WTC11 (cell line): ENCODE measurements at regions not wholly inside any gene's neighbourhood (a gene's known extent, or its start where the extent isn't known, plus 50 kb on each side); places are given as distances from the start of the nearest gene placed in this dataset.

Experiments used
- E2F5 ChIP-seq: sonication (generic); formaldehyde crosslinking; IDR thresholded peaks from 2 replicates; pipeline ENCODE4 v1.8.1; 2022; ENCODE audit warnings: mild to moderate bottlenecking, moderate library complexity, missing genetic modification reagents
- ESRRA ChIP-seq: sonication (generic); formaldehyde crosslinking; IDR thresholded peaks from 2 replicates; pipeline ENCODE4 v1.8.1; 2022; ENCODE audit warnings: mild to moderate bottlenecking, missing genetic modification reagents, borderline replicate concordance
- GTF2I ChIP-seq: fragments of 250-450 bp; sonication (Bioruptor Pico); conservative IDR thresholded peaks from 2 replicates; pipeline ENCODE4 v1.4.0; 2021; ENCODE audit warnings: mild to moderate bottlenecking
- MAX ChIP-seq: sonication (generic); formaldehyde crosslinking; IDR thresholded peaks from 2 replicates; pipeline ENCODE4 v1.8.0; 2022; ENCODE audit warnings: mild to moderate bottlenecking, missing genetic modification reagents
- TP53 ChIP-seq: sonication (generic); formaldehyde crosslinking; IDR thresholded peaks from 2 replicates; pipeline ENCODE4 v1.8.1; 2023; ENCODE audit warnings: mild to moderate bottlenecking, missing genetic modification reagents
- ZNF263 ChIP-seq: sonication (generic); formaldehyde crosslinking; IDR thresholded peaks from 2 replicates; pipeline ENCODE4 v1.8.1; 2022; ENCODE audit warnings: low read depth, mild to moderate bottlenecking, moderate library complexity, missing genetic modification reagents
- TF ChIP-seq, protein P1 (sequence below): fragments of 200-600 bp; IDR thresholded peaks from 2 replicates; pipeline ENCODE4 v1.8.0; 2022; ENCODE audit warnings: antibody characterized with exemption
- TF ChIP-seq, protein P2 (sequence below): sonication (generic); formaldehyde crosslinking; IDR thresholded peaks from 2 replicates; pipeline ENCODE4 v1.8.1; 2023; ENCODE audit warnings: mild to moderate bottlenecking, missing genetic modification reagents
- TF ChIP-seq, protein P3 (sequence below): sonication (generic); formaldehyde crosslinking; IDR thresholded peaks from 2 replicates; pipeline ENCODE4 v1.8.0; 2022; ENCODE audit warnings: mild to moderate bottlenecking, missing genetic modification reagents
- TF ChIP-seq, protein P4 (sequence below): fragments of 250-450 bp; sonication (Bioruptor Pico); IDR thresholded peaks from 2 replicates; pipeline ENCODE4 v2.1.2; 2022; ENCODE audit warnings: mild to moderate bottlenecking, moderate library complexity

DNA sequence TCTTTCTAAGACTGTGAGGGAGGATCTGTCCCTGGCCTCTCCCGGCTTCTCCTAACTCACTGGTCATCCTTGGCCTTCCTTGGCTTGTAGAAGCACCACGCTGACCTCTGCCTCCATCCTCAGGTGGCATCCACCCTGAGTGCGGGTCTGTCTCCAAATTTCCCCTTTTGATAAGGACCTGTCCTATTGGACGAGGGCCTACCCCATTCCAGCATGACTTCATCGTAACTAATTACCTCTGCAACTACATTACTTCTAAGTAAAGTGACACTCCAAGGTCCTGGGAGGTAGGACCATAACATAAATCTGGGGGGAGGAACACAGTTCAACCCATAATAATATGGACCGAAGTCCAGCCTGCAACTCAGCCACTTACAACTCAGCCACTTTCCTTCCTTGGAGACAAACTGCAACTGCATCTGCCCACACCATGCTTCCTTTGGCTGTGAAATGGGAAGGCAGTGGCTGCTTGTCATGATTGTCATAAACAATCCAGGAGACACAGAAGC is 229.6 kb upstream of the DIO3 start:
- TF ChIP-seq, protein P1, sequence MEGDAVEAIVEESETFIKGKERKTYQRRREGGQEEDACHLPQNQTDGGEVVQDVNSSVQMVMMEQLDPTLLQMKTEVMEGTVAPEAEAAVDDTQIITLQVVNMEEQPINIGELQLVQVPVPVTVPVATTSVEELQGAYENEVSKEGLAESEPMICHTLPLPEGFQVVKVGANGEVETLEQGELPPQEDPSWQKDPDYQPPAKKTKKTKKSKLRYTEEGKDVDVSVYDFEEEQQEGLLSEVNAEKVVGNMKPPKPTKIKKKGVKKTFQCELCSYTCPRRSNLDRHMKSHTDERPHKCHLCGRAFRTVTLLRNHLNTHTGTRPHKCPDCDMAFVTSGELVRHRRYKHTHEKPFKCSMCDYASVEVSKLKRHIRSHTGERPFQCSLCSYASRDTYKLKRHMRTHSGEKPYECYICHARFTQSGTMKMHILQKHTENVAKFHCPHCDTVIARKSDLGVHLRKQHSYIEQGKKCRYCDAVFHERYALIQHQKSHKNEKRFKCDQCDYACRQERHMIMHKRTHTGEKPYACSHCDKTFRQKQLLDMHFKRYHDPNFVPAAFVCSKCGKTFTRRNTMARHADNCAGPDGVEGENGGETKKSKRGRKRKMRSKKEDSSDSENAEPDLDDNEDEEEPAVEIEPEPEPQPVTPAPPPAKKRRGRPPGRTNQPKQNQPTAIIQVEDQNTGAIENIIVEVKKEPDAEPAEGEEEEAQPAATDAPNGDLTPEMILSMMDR = no peak
- TF ChIP-seq, protein P2, sequence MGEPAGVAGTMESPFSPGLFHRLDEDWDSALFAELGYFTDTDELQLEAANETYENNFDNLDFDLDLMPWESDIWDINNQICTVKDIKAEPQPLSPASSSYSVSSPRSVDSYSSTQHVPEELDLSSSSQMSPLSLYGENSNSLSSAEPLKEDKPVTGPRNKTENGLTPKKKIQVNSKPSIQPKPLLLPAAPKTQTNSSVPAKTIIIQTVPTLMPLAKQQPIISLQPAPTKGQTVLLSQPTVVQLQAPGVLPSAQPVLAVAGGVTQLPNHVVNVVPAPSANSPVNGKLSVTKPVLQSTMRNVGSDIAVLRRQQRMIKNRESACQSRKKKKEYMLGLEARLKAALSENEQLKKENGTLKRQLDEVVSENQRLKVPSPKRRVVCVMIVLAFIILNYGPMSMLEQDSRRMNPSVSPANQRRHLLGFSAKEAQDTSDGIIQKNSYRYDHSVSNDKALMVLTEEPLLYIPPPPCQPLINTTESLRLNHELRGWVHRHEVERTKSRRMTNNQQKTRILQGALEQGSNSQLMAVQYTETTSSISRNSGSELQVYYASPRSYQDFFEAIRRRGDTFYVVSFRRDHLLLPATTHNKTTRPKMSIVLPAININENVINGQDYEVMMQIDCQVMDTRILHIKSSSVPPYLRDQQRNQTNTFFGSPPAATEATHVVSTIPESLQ (CRISPR knock-in tag) = no peak
- TF ChIP-seq GTF2I (no peak), ZNF263 (no peak), TP53 (CRISPR knock-in tag) (no peak), ESRRA (CRISPR knock-in tag) (no peak), E2F5 (CRISPR knock-in tag) (no peak), MAX (no peak)
- TF ChIP-seq, protein P3, sequence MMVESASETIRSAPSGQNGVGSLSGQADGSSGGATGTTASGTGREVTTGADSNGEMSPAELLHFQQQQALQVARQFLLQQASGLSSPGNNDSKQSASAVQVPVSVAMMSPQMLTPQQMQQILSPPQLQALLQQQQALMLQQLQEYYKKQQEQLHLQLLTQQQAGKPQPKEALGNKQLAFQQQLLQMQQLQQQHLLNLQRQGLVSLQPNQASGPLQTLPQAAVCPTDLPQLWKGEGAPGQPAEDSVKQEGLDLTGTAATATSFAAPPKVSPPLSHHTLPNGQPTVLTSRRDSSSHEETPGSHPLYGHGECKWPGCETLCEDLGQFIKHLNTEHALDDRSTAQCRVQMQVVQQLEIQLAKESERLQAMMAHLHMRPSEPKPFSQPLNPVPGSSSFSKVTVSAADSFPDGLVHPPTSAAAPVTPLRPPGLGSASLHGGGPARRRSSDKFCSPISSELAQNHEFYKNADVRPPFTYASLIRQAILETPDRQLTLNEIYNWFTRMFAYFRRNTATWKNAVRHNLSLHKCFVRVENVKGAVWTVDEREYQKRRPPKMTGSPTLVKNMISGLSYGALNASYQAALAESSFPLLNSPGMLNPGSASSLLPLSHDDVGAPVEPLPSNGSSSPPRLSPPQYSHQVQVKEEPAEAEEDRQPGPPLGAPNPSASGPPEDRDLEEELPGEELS (CRISPR knock-in tag) = no peak
- TF ChIP-seq, protein P4, sequence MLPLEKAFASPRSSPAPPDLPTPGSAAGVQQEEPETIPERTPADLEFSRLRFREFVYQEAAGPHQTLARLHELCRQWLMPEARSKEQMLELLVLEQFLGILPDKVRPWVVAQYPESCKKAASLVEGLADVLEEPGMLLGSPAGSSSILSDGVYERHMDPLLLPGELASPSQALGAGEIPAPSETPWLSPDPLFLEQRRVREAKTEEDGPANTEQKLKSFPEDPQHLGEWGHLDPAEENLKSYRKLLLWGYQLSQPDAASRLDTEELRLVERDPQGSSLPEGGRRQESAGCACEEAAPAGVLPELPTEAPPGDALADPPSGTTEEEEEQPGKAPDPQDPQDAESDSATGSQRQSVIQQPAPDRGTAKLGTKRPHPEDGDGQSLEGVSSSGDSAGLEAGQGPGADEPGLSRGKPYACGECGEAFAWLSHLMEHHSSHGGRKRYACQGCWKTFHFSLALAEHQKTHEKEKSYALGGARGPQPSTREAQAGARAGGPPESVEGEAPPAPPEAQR (CRISPR knock-in tag) = no peak
